Erythroblast (primary cell): ENCODE measurements at regions not wholly inside any gene's neighbourhood (a gene's known extent, or its start where the extent isn't known, plus 50 kb on each side); places are given as distances from the start of the nearest gene placed in this dataset.

Experiments
- GATA1 ChIP-seq: IDR thresholded peaks from 2 replicates; pipeline ENCODE4 v1.6.1; 2011; ENCODE audit warnings: low read depth, mild to moderate bottlenecking, control low read depth, low read length, moderate library complexity
- POLR2A ChIP-seq: IDR thresholded peaks from 2 replicates; pipeline ENCODE4 v1.6.1; 2011; ENCODE audit warnings: mild to moderate bottlenecking, low read length

- TF ChIP-seq POLR2A (no peak), GATA1 (no peak)
Measured at GRCh38 chr10:108966411-108966810, 956.9 kb downstream of the XPNPEP1 start.
